ENCODE measurements at regions not wholly inside any gene's neighbourhood (a gene's known extent, or its start where the extent isn't known, plus 50 kb on each side); places are given as distances from the start of the nearest gene placed in this dataset.

DNA sequence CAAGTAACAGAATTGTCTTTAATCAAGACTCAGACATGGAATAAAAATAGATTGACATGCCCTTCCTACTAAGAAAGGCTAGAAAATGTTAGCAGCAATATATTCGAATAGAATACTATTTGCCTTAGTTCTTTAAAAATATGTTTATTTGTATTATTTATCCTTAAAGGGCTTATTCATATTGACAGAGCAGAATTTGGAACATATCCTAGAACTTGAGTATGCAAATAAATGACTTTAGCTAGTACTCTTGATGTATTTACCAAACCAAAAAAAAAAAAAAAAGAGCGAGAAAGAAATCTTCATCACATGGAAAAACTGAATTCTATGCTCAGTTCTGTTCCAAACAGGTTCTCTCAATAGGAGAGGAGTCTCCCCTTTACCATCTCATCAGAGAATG, 68.9 kb upstream of the PPARGC1A start:
- no peak for TF ChIP-seq ZNF423 (CRISPR knock-in tag; IDR thresholded peaks at IDR 0.05)
- TF ChIP-seq, protein P1, sequence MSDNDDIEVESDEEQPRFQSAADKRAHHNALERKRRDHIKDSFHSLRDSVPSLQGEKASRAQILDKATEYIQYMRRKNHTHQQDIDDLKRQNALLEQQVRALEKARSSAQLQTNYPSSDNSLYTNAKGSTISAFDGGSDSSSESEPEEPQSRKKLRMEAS (CRISPR knock-in tag; IDR thresholded peaks at IDR 0.05): no peak
- TF ChIP-seq, protein P2, sequence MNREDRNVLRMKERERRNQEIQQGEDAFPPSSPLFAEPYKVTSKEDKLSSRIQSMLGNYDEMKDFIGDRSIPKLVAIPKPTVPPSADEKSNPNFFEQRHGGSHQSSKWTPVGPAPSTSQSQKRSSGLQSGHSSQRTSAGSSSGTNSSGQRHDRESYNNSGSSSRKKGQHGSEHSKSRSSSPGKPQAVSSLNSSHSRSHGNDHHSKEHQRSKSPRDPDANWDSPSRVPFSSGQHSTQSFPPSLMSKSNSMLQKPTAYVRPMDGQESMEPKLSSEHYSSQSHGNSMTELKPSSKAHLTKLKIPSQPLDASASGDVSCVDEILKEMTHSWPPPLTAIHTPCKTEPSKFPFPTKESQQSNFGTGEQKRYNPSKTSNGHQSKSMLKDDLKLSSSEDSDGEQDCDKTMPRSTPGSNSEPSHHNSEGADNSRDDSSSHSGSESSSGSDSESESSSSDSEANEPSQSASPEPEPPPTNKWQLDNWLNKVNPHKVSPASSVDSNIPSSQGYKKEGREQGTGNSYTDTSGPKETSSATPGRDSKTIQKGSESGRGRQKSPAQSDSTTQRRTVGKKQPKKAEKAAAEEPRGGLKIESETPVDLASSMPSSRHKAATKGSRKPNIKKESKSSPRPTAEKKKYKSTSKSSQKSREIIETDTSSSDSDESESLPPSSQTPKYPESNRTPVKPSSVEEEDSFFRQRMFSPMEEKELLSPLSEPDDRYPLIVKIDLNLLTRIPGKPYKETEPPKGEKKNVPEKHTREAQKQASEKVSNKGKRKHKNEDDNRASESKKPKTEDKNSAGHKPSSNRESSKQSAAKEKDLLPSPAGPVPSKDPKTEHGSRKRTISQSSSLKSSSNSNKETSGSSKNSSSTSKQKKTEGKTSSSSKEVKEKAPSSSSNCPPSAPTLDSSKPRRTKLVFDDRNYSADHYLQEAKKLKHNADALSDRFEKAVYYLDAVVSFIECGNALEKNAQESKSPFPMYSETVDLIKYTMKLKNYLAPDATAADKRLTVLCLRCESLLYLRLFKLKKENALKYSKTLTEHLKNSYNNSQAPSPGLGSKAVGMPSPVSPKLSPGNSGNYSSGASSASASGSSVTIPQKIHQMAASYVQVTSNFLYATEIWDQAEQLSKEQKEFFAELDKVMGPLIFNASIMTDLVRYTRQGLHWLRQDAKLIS (CRISPR knock-in tag; IDR thresholded peaks at IDR 0.05; ENCODE audit: borderline replicate concordance): no peak
- no peak for TF ChIP-seq ZNF263 (CRISPR knock-in tag; IDR thresholded peaks at IDR 0.05; ENCODE audit: low read depth)
- no peak for TF ChIP-seq CTCF (IDR thresholded peaks at IDR 0.05)
- TF ChIP-seq NR1H2 (CRISPR knock-in tag; IDR thresholded peaks at IDR 0.05): no peak
- TF ChIP-seq TP53 (CRISPR knock-in tag; IDR thresholded peaks at IDR 0.05): no peak
- TF ChIP-seq, protein P3, sequence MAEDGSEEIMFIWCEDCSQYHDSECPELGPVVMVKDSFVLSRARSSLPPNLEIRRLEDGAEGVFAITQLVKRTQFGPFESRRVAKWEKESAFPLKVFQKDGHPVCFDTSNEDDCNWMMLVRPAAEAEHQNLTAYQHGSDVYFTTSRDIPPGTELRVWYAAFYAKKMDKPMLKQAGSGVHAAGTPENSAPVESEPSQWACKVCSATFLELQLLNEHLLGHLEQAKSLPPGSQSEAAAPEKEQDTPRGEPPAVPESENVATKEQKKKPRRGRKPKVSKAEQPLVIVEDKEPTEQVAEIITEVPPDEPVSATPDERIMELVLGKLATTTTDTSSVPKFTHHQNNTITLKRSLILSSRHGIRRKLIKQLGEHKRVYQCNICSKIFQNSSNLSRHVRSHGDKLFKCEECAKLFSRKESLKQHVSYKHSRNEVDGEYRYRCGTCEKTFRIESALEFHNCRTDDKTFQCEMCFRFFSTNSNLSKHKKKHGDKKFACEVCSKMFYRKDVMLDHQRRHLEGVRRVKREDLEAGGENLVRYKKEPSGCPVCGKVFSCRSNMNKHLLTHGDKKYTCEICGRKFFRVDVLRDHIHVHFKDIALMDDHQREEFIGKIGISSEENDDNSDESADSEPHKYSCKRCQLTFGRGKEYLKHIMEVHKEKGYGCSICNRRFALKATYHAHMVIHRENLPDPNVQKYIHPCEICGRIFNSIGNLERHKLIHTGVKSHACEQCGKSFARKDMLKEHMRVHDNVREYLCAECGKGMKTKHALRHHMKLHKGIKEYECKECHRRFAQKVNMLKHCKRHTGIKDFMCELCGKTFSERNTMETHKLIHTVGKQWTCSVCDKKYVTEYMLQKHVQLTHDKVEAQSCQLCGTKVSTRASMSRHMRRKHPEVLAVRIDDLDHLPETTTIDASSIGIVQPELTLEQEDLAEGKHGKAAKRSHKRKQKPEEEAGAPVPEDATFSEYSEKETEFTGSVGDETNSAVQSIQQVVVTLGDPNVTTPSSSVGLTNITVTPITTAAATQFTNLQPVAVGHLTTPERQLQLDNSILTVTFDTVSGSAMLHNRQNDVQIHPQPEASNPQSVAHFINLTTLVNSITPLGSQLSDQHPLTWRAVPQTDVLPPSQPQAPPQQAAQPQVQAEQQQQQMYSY (CRISPR knock-in tag; IDR thresholded peaks at IDR 0.05): no peak
